Astrocyte (in vitro differentiated cells and primary cell): ENCODE measurements at regions not wholly inside any gene's neighbourhood (a gene's known extent, or its start where the extent isn't known, plus 50 kb on each side); places are given as distances from the start of the nearest gene placed in this dataset.

ENCODE experiments used
- DNase-seq: peaks from one replicate; pipeline ENCODE4 v3.0.0-alpha.2; 2010; ENCODE audit warnings: low read depth
- FAIRE-seq: peaks from 2 replicates; lab custom pipeline; 2011; peaks lifted over from hg19 to GRCh38; lab: Jason Lieb, UNC
- H2AFZ ChIP-seq: 2 replicates; pipeline ENCODE4 v1.6.0; 2012; ENCODE audit warnings: low read depth, low read length, inconsistent platforms
- H3K27ac ChIP-seq: 2 replicates; pipeline ENCODE4 v1.5.1; 2011; ENCODE audit warnings: low read depth, low read length, inconsistent platforms
- H3K27me3 ChIP-seq: 2 replicates; pipeline ENCODE4 v1.6.0; 2011; ENCODE audit warnings: low read length, inconsistent platforms; ENCODE audit not compliant: insufficient read depth
- H3K36me3 ChIP-seq: 2 replicates; pipeline ENCODE4 v1.5.1; 2011; ENCODE audit warnings: low read length, inconsistent platforms; ENCODE audit not compliant: insufficient read depth
- H3K4me1 ChIP-seq: 2 replicates; pipeline ENCODE4 v1.5.1; 2011; ENCODE audit warnings: low read length, inconsistent platforms; ENCODE audit not compliant: insufficient read depth
- H3K4me2 ChIP-seq: 2 replicates; pipeline ENCODE4 v1.6.0; 2012; ENCODE audit warnings: low read length, inconsistent platforms
- H3K4me3 ChIP-seq: 2 replicates; pipeline ENCODE4 v1.5.1; 2011; ENCODE audit warnings: low read depth, mild to moderate bottlenecking, low read length, inconsistent platforms; ENCODE audit not compliant: insufficient read depth
- H3K79me2 ChIP-seq: 2 replicates; pipeline ENCODE4 v1.6.0; 2012; ENCODE audit warnings: mild to moderate bottlenecking, low read length, inconsistent platforms; ENCODE audit not compliant: insufficient read depth
- H3K9ac ChIP-seq: 2 replicates; pipeline ENCODE4 v1.6.0; 2012; ENCODE audit warnings: mild to moderate bottlenecking, low read length, inconsistent platforms
- H3K9me3 ChIP-seq: 2 replicates; pipeline ENCODE4 v1.5.1; 2012; ENCODE audit warnings: low read depth, mild to moderate bottlenecking, low read length, inconsistent platforms; ENCODE audit not compliant: insufficient read depth
- H4K20me1 ChIP-seq: 2 replicates; pipeline ENCODE4 v1.6.0; 2012; ENCODE audit warnings: low read length, inconsistent platforms; ENCODE audit not compliant: insufficient read depth
- H3K27ac Mint-ChIP-seq: one replicate; pipeline ENCODE4 v1.8.0; 2021; ENCODE audit warnings: mild to moderate bottlenecking, mixed read lengths; ENCODE audit not compliant: unreplicated experiment
- H3K27me3 Mint-ChIP-seq: one replicate; pipeline ENCODE4 v1.8.0; 2021; ENCODE audit warnings: low read depth, mixed read lengths; ENCODE audit not compliant: unreplicated experiment
- H3K36me3 Mint-ChIP-seq: one replicate; pipeline ENCODE4 v1.8.0; 2021; ENCODE audit warnings: low read depth, mixed read lengths; ENCODE audit not compliant: unreplicated experiment
- H3K4me1 Mint-ChIP-seq: one replicate; pipeline ENCODE4 v1.8.0; 2021; ENCODE audit warnings: low read depth, mixed read lengths; ENCODE audit not compliant: unreplicated experiment
- H3K4me3 Mint-ChIP-seq: one replicate; pipeline ENCODE4 v1.8.0; 2021; ENCODE audit warnings: mild to moderate bottlenecking, moderate library complexity, mixed read lengths; ENCODE audit not compliant: unreplicated experiment
- H3K9me3 Mint-ChIP-seq: one replicate; pipeline ENCODE4 v1.8.0; 2021; ENCODE audit warnings: mild to moderate bottlenecking, mixed read lengths; ENCODE audit not compliant: unreplicated experiment
- EZH2 ChIP-seq: IDR thresholded peaks from 2 replicates; pipeline ENCODE4 v1.6.1; 2012; ENCODE audit warnings: mild to moderate bottlenecking, low read length, inconsistent platforms; ENCODE audit not compliant: insufficient read depth
- TF ChIP-seq, protein P1 (sequence below): IDR thresholded peaks from 2 replicates; pipeline ENCODE4 v1.5.1; 2011; ENCODE audit warnings: low read depth, mild to moderate bottlenecking, inconsistent platforms, low read length, moderate library complexity; ENCODE audit not compliant: insufficient read depth

GRCh38 chr6:92433911-92434310 is 985.4 kb downstream of the EPHA7 start:
- Histone ChIP-seq H3K27me3 (no peaks in the 10 kb centered on the region), H3K79me2 (no peaks in the 10 kb centered on the region), H3K27ac (no peak overlapping the region), H3K9me3 (no peaks in the 10 kb centered on the region), H2AFZ (no peak overlapping the region), H3K36me3 (no peaks in the 10 kb centered on the region), H3K9ac (no peak overlapping the region), H4K20me1 (no peaks in the 10 kb centered on the region), H3K4me1 (no peaks in the 10 kb centered on the region), H3K4me2 (no peak overlapping the region), H3K4me3 (no peak overlapping the region)
- FAIRE-seq (no peak), DNase-seq (no peak)
- Mint-ChIP-seq H3K36me3 (no peaks in the 10 kb centered on the region), H3K4me3 (no peak overlapping the region), H3K27ac (no peak overlapping the region), H3K4me1 (no peaks in the 10 kb centered on the region), H3K27me3 (no peaks in the 10 kb centered on the region), H3K9me3 (no peaks in the 10 kb centered on the region)
- no peak for TF ChIP-seq EZH2
- TF ChIP-seq, protein P1, sequence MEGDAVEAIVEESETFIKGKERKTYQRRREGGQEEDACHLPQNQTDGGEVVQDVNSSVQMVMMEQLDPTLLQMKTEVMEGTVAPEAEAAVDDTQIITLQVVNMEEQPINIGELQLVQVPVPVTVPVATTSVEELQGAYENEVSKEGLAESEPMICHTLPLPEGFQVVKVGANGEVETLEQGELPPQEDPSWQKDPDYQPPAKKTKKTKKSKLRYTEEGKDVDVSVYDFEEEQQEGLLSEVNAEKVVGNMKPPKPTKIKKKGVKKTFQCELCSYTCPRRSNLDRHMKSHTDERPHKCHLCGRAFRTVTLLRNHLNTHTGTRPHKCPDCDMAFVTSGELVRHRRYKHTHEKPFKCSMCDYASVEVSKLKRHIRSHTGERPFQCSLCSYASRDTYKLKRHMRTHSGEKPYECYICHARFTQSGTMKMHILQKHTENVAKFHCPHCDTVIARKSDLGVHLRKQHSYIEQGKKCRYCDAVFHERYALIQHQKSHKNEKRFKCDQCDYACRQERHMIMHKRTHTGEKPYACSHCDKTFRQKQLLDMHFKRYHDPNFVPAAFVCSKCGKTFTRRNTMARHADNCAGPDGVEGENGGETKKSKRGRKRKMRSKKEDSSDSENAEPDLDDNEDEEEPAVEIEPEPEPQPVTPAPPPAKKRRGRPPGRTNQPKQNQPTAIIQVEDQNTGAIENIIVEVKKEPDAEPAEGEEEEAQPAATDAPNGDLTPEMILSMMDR: no peak

- Mint-ChIP-seq H3K36me3 (no peaks in the 10 kb centered on the region), H3K4me1 (peaks cover 7% of the 10 kb centered on the region), H3K27me3 (no peaks in the 10 kb centered on the region), H3K4me3 (no peak overlapping the region), H3K9me3 (no peaks in the 10 kb centered on the region), H3K27ac (no peak overlapping the region)
- DNase-seq (no peak), FAIRE-seq (no peak)
- no peak overlapping the region for H3K27ac ChIP-seq
- no peaks in the 10 kb centered on the region for H3K27me3 ChIP-seq
- no peak for TF ChIP-seq EZH2
- TF ChIP-seq, protein P1: no peak
- no peak overlapping the region for H2AFZ ChIP-seq
- no peaks in the 10 kb centered on the region for H3K9me3 ChIP-seq
- H3K36me3 ChIP-seq: no peaks in the 10 kb centered on the region
- no peaks in the 10 kb centered on the region for H4K20me1 ChIP-seq
- H3K79me2 ChIP-seq: no peaks in the 10 kb centered on the region
- H3K4me1 ChIP-seq: no peaks in the 10 kb centered on the region
- no peak overlapping the region for H3K4me3 ChIP-seq
- no peak overlapping the region for H3K9ac ChIP-seq
- H3K4me2 ChIP-seq: no peak overlapping the region
Measured at GRCh38 chr6:92431502-92431901, 987.9 kb downstream of the EPHA7 start.

DNA sequence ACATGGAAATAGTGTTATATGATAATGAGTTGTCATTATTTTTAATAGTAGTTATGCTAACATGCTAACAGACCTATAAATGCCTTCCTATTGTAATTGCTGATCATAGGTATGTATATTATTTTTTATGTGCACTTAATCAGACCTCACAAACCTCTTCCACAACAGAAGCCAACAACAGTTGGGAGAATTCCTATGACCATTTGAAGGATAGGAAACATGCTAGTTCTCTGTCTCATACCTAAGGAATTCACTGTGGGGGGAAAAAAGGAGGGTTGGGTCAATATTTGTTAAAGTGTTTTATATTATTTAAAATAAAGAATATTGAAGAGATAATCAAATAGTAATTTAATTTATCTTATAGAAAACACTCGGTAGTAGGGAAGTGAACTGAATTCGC is 990.9 kb downstream of the EPHA7 start:
- TF ChIP-seq EZH2: no peak
- TF ChIP-seq, protein P1: no peak

More for the DNA sequence above, 990.9 kb downstream of the EPHA7 start:
- Mint-ChIP-seq H3K4me3 (no peak overlapping the region), H3K36me3 (peaks cover 2% of the 10 kb centered on the region), H3K27ac (peak overlapping the region; percentile 79), H3K27me3 (no peaks in the 10 kb centered on the region), H3K4me1 (peaks cover 7% of the 10 kb centered on the region), H3K9me3 (no peaks in the 10 kb centered on the region)
- Histone ChIP-seq H3K79me2 (no peaks in the 10 kb centered on the region), H3K36me3 (no peaks in the 10 kb centered on the region), H3K9ac (no peak overlapping the region), H3K27me3 (no peaks in the 10 kb centered on the region), H3K4me3 (no peak overlapping the region), H3K27ac (no peak overlapping the region), H3K4me1 (no peaks in the 10 kb centered on the region), H3K9me3 (no peaks in the 10 kb centered on the region), H2AFZ (no peak overlapping the region), H3K4me2 (no peak overlapping the region), H4K20me1 (no peaks in the 10 kb centered on the region)
- no peak for DNase-seq
- FAIRE-seq: no peak
